K562 (cell line): ENCODE measurements at regions not wholly inside any gene's neighbourhood (a gene's known extent, or its start where the extent isn't known, plus 50 kb on each side); places are given as distances from the start of the nearest gene placed in this dataset.

Experiments
- ATAC-seq: fragments of 200-7000 bp; cut with Tn5 transposase; 3 replicates; pipeline ENCODE4 v1.9.1; 2020; ENCODE audit warnings: moderate library complexity
- BruUV-seq: library from RNA; stranded (reverse); fragments of 400-500 nt; replicated peaks from 2 replicates; lab custom pipeline; 2021; lab: Mats Ljungman, UMichigan
- CTCF ChIA-PET: fragments of 300-600 bp; formaldehyde crosslinking; extraction: SDS; loops from one replicate; lab custom pipeline; 2021; ENCODE audit warnings: low intra/inter-chr PET ratio; lab: Yijun Ruan, JAX
- POLR2A ChIA-PET: fragments of 300-600, 350-650 bp; sonication (Branson Sonifier 250); formaldehyde crosslinking; extraction: SDS; loops from one replicate; lab custom pipeline; 2021; ENCODE audit warnings: antibody characterized with exemption, inconsistent platforms; lab: Yijun Ruan, JAX
- DNase-seq, 4 experiments: peaks; one replicate each; pipeline versions ENCODE4 v3.0.0 to v3.0.0-alpha.2; 2011 to 2018; ENCODE audit warnings: low spot score in 3 of 4, mixed read lengths in 3 of 4; ENCODE audit errors: extremely low read depth in 1 of 4
- FAIRE-seq: peaks from 2 replicates; lab custom pipeline; 2011; peaks lifted over from hg19 to GRCh38; lab: Jason Lieb, UNC
- H2AFZ ChIP-seq: 2 replicates; pipeline ENCODE4 v1.6.0; 2011; ENCODE audit warnings: low read depth, low read length, control low read depth, inconsistent platforms
- H3K27ac ChIP-seq: fragments of 200-600 bp; 3 replicates; pipeline ENCODE4 v1.8.0; 2011; ENCODE audit warnings: low read depth, mild to moderate bottlenecking, control low read depth, inconsistent platforms, low read length, moderate library complexity, mixed read lengths; ENCODE audit errors: extremely low read depth
- H3K27me3 ChIP-seq, 2 experiments: fragments of 300-600 bp in 1 of 2; 2 replicates in 1 of 2; 3 replicates in 1 of 2; pipeline versions ENCODE4 v1.6.0 to v1.8.0; 2011; ENCODE audit warnings: inconsistent platforms in 2 of 2, low read length in 2 of 2, mild to moderate bottlenecking in 1 of 2, mixed read lengths in 1 of 2, moderate library complexity in 1 of 2; ENCODE audit not compliant: control insufficient read depth in 2 of 2, insufficient read depth in 2 of 2
- H3K36me3 ChIP-seq: fragments of 300-600 bp; 3 replicates; pipeline ENCODE4 v1.8.0; 2011; ENCODE audit warnings: mild to moderate bottlenecking, low read length, inconsistent platforms; ENCODE audit not compliant: control insufficient read depth, insufficient read depth
- H3K4me1 ChIP-seq, 2 experiments: fragments of 200-600 bp in 1 of 2; replicated peaks in 1 of 2; 2 replicates in 1 of 2; 3 replicates in 1 of 2; pipeline versions ENCODE4 v1.5.1 to v1.8.0; 2011; ENCODE audit warnings: inconsistent platforms in 2 of 2, low read length in 2 of 2, mild to moderate bottlenecking in 1 of 2, mixed read lengths in 1 of 2, moderate library complexity in 1 of 2; ENCODE audit not compliant: control insufficient read depth in 2 of 2, insufficient read depth in 2 of 2
- H3K4me2 ChIP-seq: 2 replicates; pipeline ENCODE4 v1.6.1; 2011; ENCODE audit warnings: low read length, control low read depth, inconsistent platforms, mixed read lengths; ENCODE audit not compliant: insufficient read depth
- H3K4me3 ChIP-seq: fragments of 200-600 bp; sonication (generic), shearing (Covaris generic); 2 replicates; pipeline ENCODE4 v1.5.1; 2016; ENCODE audit warnings: control low read depth, inconsistent platforms
- H3K79me2 ChIP-seq: fragments of 200-600 bp; 3 replicates; pipeline ENCODE4 v1.8.0; 2011; ENCODE audit warnings: low read length, inconsistent platforms; ENCODE audit not compliant: control insufficient read depth, insufficient read depth
- H3K9ac ChIP-seq, 2 experiments: 2 replicates each; pipeline versions ENCODE4 v1.6.0 to v1.6.1; 2011; ENCODE audit warnings: low read depth in 2 of 2, low read length in 2 of 2, control low read depth in 1 of 2, inconsistent platforms in 1 of 2, mild to moderate bottlenecking in 1 of 2, mixed read lengths in 1 of 2; ENCODE audit not compliant: insufficient read depth in 1 of 2
- H3K9me1 ChIP-seq: one replicate; pipeline ENCODE4 v1.6.0; 2011; ENCODE audit warnings: inconsistent platforms, mild to moderate bottlenecking, low read length, moderate library complexity; ENCODE audit not compliant: control insufficient read depth, insufficient read depth
- H3K9me3 ChIP-seq: replicated peaks from 2 replicates; pipeline ENCODE4 v1.5.1; 2011; ENCODE audit warnings: low read depth, low read length, inconsistent platforms; ENCODE audit not compliant: control insufficient read depth, insufficient read depth
- H4K20me1 ChIP-seq: replicated peaks from 2 replicates; pipeline ENCODE4 v1.6.1; 2011; ENCODE audit warnings: low read length, inconsistent platforms, mixed read lengths; ENCODE audit not compliant: control insufficient read depth, insufficient read depth
- DNMT1 ChIP-seq: fragments of 450-650 bp; IDR thresholded peaks from 2 replicates; pipeline ENCODE4 v1.6.1; 2016; ENCODE audit warnings: antibody characterized with exemption, mild to moderate bottlenecking
- ETV5 ChIP-seq: sonication (generic); formaldehyde crosslinking; IDR thresholded peaks from 2 replicates; pipeline ENCODE4 v1.4.0; 2020; ENCODE audit warnings: low read depth, mild to moderate bottlenecking, missing genetic modification reagents
- IRF2 ChIP-seq: sonication (generic); formaldehyde crosslinking; IDR thresholded peaks from 2 replicates; pipeline ENCODE4 v1.8.1; 2022; ENCODE audit warnings: mild to moderate bottlenecking, missing genetic modification reagents
- TRIM24 ChIP-seq, 2 experiments: fragments of 450-650 bp; IDR thresholded peaks; 2 replicates each; pipeline ENCODE4 v1.6.1; 2016
- ZNF407 ChIP-seq: fragments of 450-650 bp; IDR thresholded peaks from 2 replicates; pipeline ENCODE4 v1.6.1; 2016; ENCODE audit warnings: low read depth
- WGBS: fragments of 100-300 bp; shearing (Covaris generic); methylation state at CpG from one replicate; pipeline ENCODE4 v1.1.6; 2016; ENCODE audit warnings: low coverage, mixed read lengths; ENCODE audit not compliant: insufficient coverage; ENCODE audit errors: missing lambda C conversion rate; 5-methylcytosine and 5-hydroxymethylcytosine counted together
- in situ Hi-C: fragments of 300-500 bp; cut with MboI; formaldehyde crosslinking; loops from 4 replicates; pipeline ENCODE4 v1.15.0; 2018; ENCODE audit warnings: inconsistent platforms, mixed read lengths
- intact Hi-C: fragments of 100-400 bp; cut with micrococcal nuclease; formaldehyde crosslinking; loops from 2 replicates; pipeline ENCODE4 v1.14.2; 2022
- TF ChIP-seq, protein P1 (sequence below): fragments of 450-650 bp; formaldehyde crosslinking; IDR thresholded peaks from 2 replicates; pipeline ENCODE4 v1.4.0; 2022; ENCODE audit warnings: mild to moderate bottlenecking, moderate library complexity
- TF ChIP-seq, protein P2 (sequence below): fragments of 250-450 bp; sonication (Bioruptor Pico); IDR thresholded peaks from 2 replicates; pipeline ENCODE4 v1.9.0; 2021; ENCODE audit warnings: mild to moderate bottlenecking, inconsistent platforms

DNA sequence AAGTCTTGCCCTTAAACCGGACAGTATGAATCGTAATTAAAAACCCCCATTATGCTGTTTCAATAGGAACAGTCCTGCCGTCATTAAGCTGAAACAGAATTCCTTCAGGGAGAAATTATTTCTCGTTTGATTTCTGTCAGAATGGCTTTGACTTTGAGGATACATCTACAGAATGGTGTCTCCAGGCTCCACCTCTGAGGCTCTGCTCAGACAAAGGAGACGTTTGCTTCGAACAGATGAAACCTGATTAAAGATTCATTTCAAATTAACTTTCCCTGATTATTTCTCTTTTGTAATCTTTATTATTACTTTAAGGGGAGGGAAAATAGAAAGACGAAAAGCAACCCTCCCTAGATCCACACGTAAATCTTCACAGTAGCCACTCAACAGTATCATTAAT, 106.9 kb downstream of the TMEM114 start:
- H3K4me3 ChIP-seq: no peak overlapping the region
- POLR2A ChIA-PET: interaction anchor here (0.6 to 0.8 kb wide), 3 partner anchors 15 to 951 kb away, joined by 3 read pairs; no protein-coding TSS in a partner anchor
- no peak overlapping the region for H3K4me2 ChIP-seq
- H3K9ac ChIP-seq: no peak overlapping the region
- CTCF ChIA-PET: no interaction called here
- DNase-seq: no peak
- ATAC-seq: no peak
- H4K20me1 ChIP-seq: 0 out of 2 replicates have a peak, but pooled peaks cover 3% of the 10 kb centered on the region
- H3K9me1 ChIP-seq: no peaks in the 10 kb centered on the region
- no peak overlapping the region for H2AFZ ChIP-seq
- H3K79me2 ChIP-seq: no peaks in the 10 kb centered on the region
- no peaks in the 10 kb centered on the region for H3K9me3 ChIP-seq
- FAIRE-seq: no peak
- BruUV-seq: no TSS peak
- no peaks in the 10 kb centered on the region for H3K36me3 ChIP-seq
- no peaks in the 10 kb centered on the region for H3K4me1 ChIP-seq
- 0% methylated on average over 8 of the region's 8 CpGs for WGBS
- intact Hi-C loops: no loop called here
- in situ Hi-C loops: no loop called here
- H3K27me3 ChIP-seq: peaks cover 2 to 6% of the 10 kb centered on the region in 2 experiments; a peak in 2 of 5 replicates
- H3K27ac ChIP-seq: no peak overlapping the region
- TF ChIP-seq ZNF407 (no peak), IRF2 (CRISPR knock-in tag) (no peak), ETV5 (CRISPR knock-in tag) (no peak), DNMT1 (no peak), TRIM24 (IDR thresholded peaks at IDR 0.05) (no peak)
- TF ChIP-seq, protein P1, sequence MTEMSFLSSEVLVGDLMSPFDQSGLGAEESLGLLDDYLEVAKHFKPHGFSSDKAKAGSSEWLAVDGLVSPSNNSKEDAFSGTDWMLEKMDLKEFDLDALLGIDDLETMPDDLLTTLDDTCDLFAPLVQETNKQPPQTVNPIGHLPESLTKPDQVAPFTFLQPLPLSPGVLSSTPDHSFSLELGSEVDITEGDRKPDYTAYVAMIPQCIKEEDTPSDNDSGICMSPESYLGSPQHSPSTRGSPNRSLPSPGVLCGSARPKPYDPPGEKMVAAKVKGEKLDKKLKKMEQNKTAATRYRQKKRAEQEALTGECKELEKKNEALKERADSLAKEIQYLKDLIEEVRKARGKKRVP: no peak
- TF ChIP-seq, protein P2, sequence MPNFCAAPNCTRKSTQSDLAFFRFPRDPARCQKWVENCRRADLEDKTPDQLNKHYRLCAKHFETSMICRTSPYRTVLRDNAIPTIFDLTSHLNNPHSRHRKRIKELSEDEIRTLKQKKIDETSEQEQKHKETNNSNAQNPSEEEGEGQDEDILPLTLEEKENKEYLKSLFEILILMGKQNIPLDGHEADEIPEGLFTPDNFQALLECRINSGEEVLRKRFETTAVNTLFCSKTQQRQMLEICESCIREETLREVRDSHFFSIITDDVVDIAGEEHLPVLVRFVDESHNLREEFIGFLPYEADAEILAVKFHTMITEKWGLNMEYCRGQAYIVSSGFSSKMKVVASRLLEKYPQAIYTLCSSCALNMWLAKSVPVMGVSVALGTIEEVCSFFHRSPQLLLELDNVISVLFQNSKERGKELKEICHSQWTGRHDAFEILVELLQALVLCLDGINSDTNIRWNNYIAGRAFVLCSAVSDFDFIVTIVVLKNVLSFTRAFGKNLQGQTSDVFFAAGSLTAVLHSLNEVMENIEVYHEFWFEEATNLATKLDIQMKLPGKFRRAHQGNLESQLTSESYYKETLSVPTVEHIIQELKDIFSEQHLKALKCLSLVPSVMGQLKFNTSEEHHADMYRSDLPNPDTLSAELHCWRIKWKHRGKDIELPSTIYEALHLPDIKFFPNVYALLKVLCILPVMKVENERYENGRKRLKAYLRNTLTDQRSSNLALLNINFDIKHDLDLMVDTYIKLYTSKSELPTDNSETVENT: no peak
